ENCODE measurements at regions not wholly inside any gene's neighbourhood (a gene's known extent, or its start where the extent isn't known, plus 50 kb on each side); places are given as distances from the start of the nearest gene placed in this dataset.

GRCh38 chr15:52925130-52925529 lies 135.0 kb upstream of the ONECUT1 start:
- TF ChIP-seq CTCF (IDR thresholded peaks at IDR 0.05; ENCODE audit: control extremely low read depth, extremely low read depth): no peak
- no peak overlapping the region for H3K9ac ChIP-seq (ENCODE audit: insufficient read depth in 1 of 2, low read length in 2 of 2)
- no peak overlapping the region for H3K27ac ChIP-seq (ENCODE audit: low read depth in 1 of 2, low read length in 1 of 2)
- H3K27me3 ChIP-seq (ENCODE audit: control insufficient read depth in 3 of 3, insufficient read depth in 3 of 3, low read length in 2 of 3): peaks cover 0 to 29% (median 0%) of the 10 kb centered on the region in 3 donors
- H3K4me3 ChIP-seq: no peak overlapping the region
- ATAC-seq (ENCODE audit: insufficient read depth, low FRiP score) (no peak), DNase-seq (no peak)
- H3K36me3 ChIP-seq (ENCODE audit: control insufficient read depth in 4 of 4, insufficient read depth in 4 of 4, low read length in 4 of 4): no peaks in the 10 kb centered on the region
- peaks cover 0 to 6% (median 1%) of the 10 kb centered on the region in 4 donors for H3K9me3 ChIP-seq (ENCODE audit: control insufficient read depth in 4 of 4, insufficient read depth in 3 of 4, low read length in 3 of 4)
- 31 to 37% methylated on average over 10 of the region's 10 CpGs for WGBS, 2 donors
- no peaks in the 10 kb centered on the region for H3K4me1 ChIP-seq (ENCODE audit: control insufficient read depth in 5 of 5, insufficient read depth in 5 of 5, low read length in 5 of 5)

GRCh38 chr15:52924630-52925029 lies 134.5 kb upstream of the ONECUT1 start:
- DNase-seq: no peak
- 82 to 86% methylated on average over 7 of the region's 7 CpGs for WGBS, 2 donors
- no peak overlapping the region for H3K4me3 ChIP-seq

GRCh38 chr15:52923626-52924025 lies 133.5 kb upstream of the ONECUT1 start:
- WGBS, 2 donors: 82 to 89% methylated on average over 6 of the region's 6 CpGs
- Histone ChIP-seq H3K27me3 (ENCODE audit: control insufficient read depth in 3 of 3, insufficient read depth in 3 of 3, low read length in 2 of 3) (peaks cover 0 to 26% (median 0%) of the 10 kb centered on the region in 3 donors), H3K9me3 (ENCODE audit: control insufficient read depth in 4 of 4, insufficient read depth in 3 of 4, low read length in 3 of 4) (peaks cover 0 to 6% (median 0%) of the 10 kb centered on the region in 4 donors), H3K27ac (ENCODE audit: low read depth in 1 of 2, low read length in 1 of 2) (no peak overlapping the region), H3K9ac (ENCODE audit: insufficient read depth in 1 of 2, low read length in 2 of 2) (no peak overlapping the region), H3K36me3 (ENCODE audit: control insufficient read depth in 4 of 4, insufficient read depth in 4 of 4, low read length in 4 of 4) (no peaks in the 10 kb centered on the region), H3K4me1 (ENCODE audit: control insufficient read depth in 5 of 5, insufficient read depth in 5 of 5, low read length in 5 of 5) (no peaks in the 10 kb centered on the region), H3K4me3 (no peak overlapping the region)
- no peak for ATAC-seq (ENCODE audit: insufficient read depth, low FRiP score)
- no peak for TF ChIP-seq CTCF (IDR thresholded peaks at IDR 0.05; ENCODE audit: control extremely low read depth, extremely low read depth)
- DNase-seq: no peak

More at GRCh38 chr15:52924630-52925029, 134.5 kb upstream of the ONECUT1 start:
- Histone ChIP-seq H3K9me3 (ENCODE audit: control insufficient read depth in 4 of 4, insufficient read depth in 3 of 4, low read length in 3 of 4) (peaks cover 0 to 6% (median under 1%) of the 10 kb centered on the region in 4 donors), H3K9ac (ENCODE audit: insufficient read depth in 1 of 2, low read length in 2 of 2) (no peak overlapping the region), H3K27me3 (ENCODE audit: control insufficient read depth in 3 of 3, insufficient read depth in 3 of 3, low read length in 2 of 3) (peaks cover 0 to 29% (median 0%) of the 10 kb centered on the region in 3 donors), H3K4me1 (ENCODE audit: control insufficient read depth in 5 of 5, insufficient read depth in 5 of 5, low read length in 5 of 5) (no peaks in the 10 kb centered on the region), H3K27ac (ENCODE audit: low read depth in 1 of 2, low read length in 1 of 2) (no peak overlapping the region), H3K36me3 (ENCODE audit: control insufficient read depth in 4 of 4, insufficient read depth in 4 of 4, low read length in 4 of 4) (no peaks in the 10 kb centered on the region)
- ATAC-seq (ENCODE audit: insufficient read depth, low FRiP score): no peak
- TF ChIP-seq CTCF (IDR thresholded peaks at IDR 0.05; ENCODE audit: control extremely low read depth, extremely low read depth): no peak

GRCh38 chr15:52922871-52923270 lies 132.7 kb upstream of the ONECUT1 start:
- H3K4me1 ChIP-seq (ENCODE audit: control insufficient read depth in 5 of 5, insufficient read depth in 5 of 5, low read length in 5 of 5): no peaks in the 10 kb centered on the region
- H3K27me3 ChIP-seq (ENCODE audit: control insufficient read depth in 3 of 3, insufficient read depth in 3 of 3, low read length in 2 of 3): peaks cover 0 to 26% (median 0%) of the 10 kb centered on the region in 3 donors
- H3K9ac ChIP-seq (ENCODE audit: insufficient read depth in 1 of 2, low read length in 2 of 2): no peak overlapping the region
- DNase-seq: no peak
- no peak for TF ChIP-seq CTCF (IDR thresholded peaks at IDR 0.05; ENCODE audit: control extremely low read depth, extremely low read depth)
- no peak overlapping the region for H3K27ac ChIP-seq (ENCODE audit: low read depth in 1 of 2, low read length in 1 of 2)
- 89 to 95% methylated on average over 7 of the region's 7 CpGs for WGBS, 2 donors
- no peak overlapping the region for H3K4me3 ChIP-seq
- ATAC-seq (ENCODE audit: insufficient read depth, low FRiP score): no peak
- peaks cover 0 to 6% (median 0%) of the 10 kb centered on the region in 4 donors for H3K9me3 ChIP-seq (ENCODE audit: control insufficient read depth in 4 of 4, insufficient read depth in 3 of 4, low read length in 3 of 4)
- no peaks in the 10 kb centered on the region for H3K36me3 ChIP-seq (ENCODE audit: control insufficient read depth in 4 of 4, insufficient read depth in 4 of 4, low read length in 4 of 4)

Measured in lung (tissue), 11 donors.